IPS DF 6.9 (cell line): ENCODE measurements at regions not wholly inside any gene's neighbourhood (a gene's known extent, or its start where the extent isn't known, plus 50 kb on each side); places are given as distances from the start of the nearest gene placed in this dataset.
"Not testable (repeated sequence)": the region's sequence is repeated elsewhere in the genome, so short reads cannot be mapped to it uniquely, and the experiment has no call there.

Source experiments
- DNase-seq: peaks from one replicate; pipeline ENCODE4 v3.0.0-alpha.2; 2013; ENCODE audit warnings: low read depth, low spot score
- H3K27ac ChIP-seq: one replicate; pipeline ENCODE4 v1.5.1; 2013; ENCODE audit warnings: low read length, control low read depth
- H3K27me3 ChIP-seq: 2 replicates; pipeline ENCODE4 v1.6.1; 2013; ENCODE audit warnings: mild to moderate bottlenecking, low read length; ENCODE audit not compliant: control insufficient read depth, insufficient read depth
- H3K36me3 ChIP-seq: 2 replicates; pipeline ENCODE4 v1.6.1; 2013; ENCODE audit warnings: low read length; ENCODE audit not compliant: control insufficient read depth, insufficient read depth
- H3K4me1 ChIP-seq: 2 replicates; pipeline ENCODE4 v1.6.1; 2013; ENCODE audit warnings: low read length; ENCODE audit not compliant: control insufficient read depth, insufficient read depth
- H3K4me3 ChIP-seq: 2 replicates; pipeline ENCODE4 v1.5.1; 2013; ENCODE audit warnings: mild to moderate bottlenecking, low read length
- H3K9me3 ChIP-seq: 2 replicates; pipeline ENCODE4 v1.6.1; 2013; ENCODE audit warnings: low read length, inconsistent platforms; ENCODE audit not compliant: control insufficient read depth, insufficient read depth
- WGBS: extraction: QIAGEN DNeasy Blood & Tissue Kit; methylation state at CpG from one replicate; pipeline ENCODE4 v1.1.7; 2013; ENCODE audit warnings: mixed read lengths, missing lambda C conversion rate; ENCODE audit not compliant: insufficient read length, insufficient coverage; 5-methylcytosine and 5-hydroxymethylcytosine counted together

DNA sequence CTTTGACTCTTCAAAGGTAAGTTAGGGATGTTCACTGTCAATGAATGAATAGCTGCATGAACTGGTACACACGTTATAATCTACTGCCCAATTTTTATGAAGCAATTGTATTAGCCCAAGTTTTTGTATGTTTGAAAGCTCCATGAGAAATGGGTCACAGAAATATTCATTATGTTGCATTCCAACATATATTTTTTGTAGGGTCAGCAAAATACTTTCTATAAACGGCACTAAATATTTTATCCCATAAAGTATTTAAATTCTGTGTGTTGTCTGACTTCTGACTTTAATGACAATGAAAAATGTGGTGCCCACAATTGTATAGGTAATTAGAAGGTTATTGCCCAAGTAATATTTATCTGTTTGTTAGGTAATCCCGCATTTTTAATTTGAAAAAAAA, 466.0 kb downstream of the FAT4 start:
- H3K4me1 ChIP-seq = no peaks in the 10 kb centered on the region
- no CpG with 5 or more reads among the region's 3 CpGs for WGBS
- no peak overlapping the region for H3K27ac ChIP-seq
- no peak overlapping the region for H3K4me3 ChIP-seq
- H3K36me3 ChIP-seq = no peaks in the 10 kb centered on the region
- H3K27me3 ChIP-seq = no peaks in the 10 kb centered on the region
- no peaks in the 10 kb centered on the region for H3K9me3 ChIP-seq
- DNase-seq = no peak

DNA sequence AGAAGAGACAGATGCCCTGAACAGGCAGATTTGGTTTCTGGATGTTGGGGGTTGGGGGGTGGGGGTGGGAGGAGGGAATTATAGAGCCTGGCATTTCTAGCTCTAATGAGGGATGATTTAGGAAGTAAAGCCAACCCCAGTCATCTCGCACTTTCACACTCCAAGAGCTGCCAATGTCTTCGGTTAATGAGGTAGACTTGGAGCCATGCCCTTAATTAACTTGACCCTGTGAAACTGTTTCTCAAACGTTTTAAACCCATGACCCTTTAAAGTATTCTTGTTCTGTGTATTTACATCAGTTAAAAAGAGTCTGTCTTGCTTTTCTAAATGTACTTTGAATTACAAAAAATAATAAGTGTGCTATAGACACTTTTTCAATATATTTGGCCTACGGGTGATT, 466.9 kb downstream of the FAT4 start:
- no peaks in the 10 kb centered on the region for H3K9me3 ChIP-seq
- DNase-seq = no peak
- no peaks in the 10 kb centered on the region for H3K4me1 ChIP-seq
- no peak overlapping the region for H3K4me3 ChIP-seq
- no peak overlapping the region for H3K27ac ChIP-seq
- no peaks in the 10 kb centered on the region for H3K36me3 ChIP-seq
- no peaks in the 10 kb centered on the region for H3K27me3 ChIP-seq
- WGBS = no CpG with 5 or more reads among the region's 4 CpGs

GRCh38 chr4:125784741-125785140, 470.0 kb downstream of the FAT4 start:
- no peaks in the 10 kb centered on the region for H3K4me1 ChIP-seq
- H3K27me3 ChIP-seq = no peaks in the 10 kb centered on the region
- no peaks in the 10 kb centered on the region for H3K36me3 ChIP-seq
- H3K27ac ChIP-seq = no peak overlapping the region
- H3K4me3 ChIP-seq = no peak overlapping the region
- no peaks in the 10 kb centered on the region for H3K9me3 ChIP-seq
- DNase-seq = no peak

DNA sequence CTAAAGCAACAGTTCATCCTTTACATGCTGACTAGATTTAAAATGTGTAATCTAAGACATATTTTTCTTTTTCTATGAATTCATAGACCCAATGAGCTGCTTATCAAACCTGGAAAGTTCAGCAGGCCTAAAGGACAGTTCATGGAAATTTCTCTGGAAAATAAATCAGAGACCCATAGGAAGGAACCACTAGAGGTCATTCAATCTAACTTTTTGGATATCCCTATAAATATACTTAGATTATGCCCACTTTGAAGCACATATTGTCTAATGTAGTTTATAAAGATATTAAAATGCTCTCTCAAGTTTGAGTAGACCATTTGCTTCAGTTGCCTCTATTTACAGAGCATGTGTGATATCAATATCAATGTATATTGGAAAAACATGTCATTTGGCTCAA, 473.0 kb downstream of the FAT4 start:
- DNase-seq = no peak

GRCh38 chr4:125789023-125789422, 474.3 kb downstream of the FAT4 start:
- H3K4me3 ChIP-seq = no peak overlapping the region
- H3K9me3 ChIP-seq = no peaks in the 10 kb centered on the region
- no peaks in the 10 kb centered on the region for H3K27me3 ChIP-seq
- 0 out of 2 replicates have a peak, but pooled peaks cover 1% of the 10 kb centered on the region for H3K4me1 ChIP-seq
- H3K27ac ChIP-seq = no peak overlapping the region
- no peaks in the 10 kb centered on the region for H3K36me3 ChIP-seq
- no peak for DNase-seq

More for the DNA sequence above, 473.0 kb downstream of the FAT4 start:
- Histone ChIP-seq H3K27ac (no peak overlapping the region), H3K36me3 (no peaks in the 10 kb centered on the region), H3K9me3 (no peaks in the 10 kb centered on the region), H3K4me1 (0 out of 2 replicates have a peak, but pooled peaks cover 1% of the 10 kb centered on the region), H3K4me3 (no peak overlapping the region), H3K27me3 (no peaks in the 10 kb centered on the region)

DNA sequence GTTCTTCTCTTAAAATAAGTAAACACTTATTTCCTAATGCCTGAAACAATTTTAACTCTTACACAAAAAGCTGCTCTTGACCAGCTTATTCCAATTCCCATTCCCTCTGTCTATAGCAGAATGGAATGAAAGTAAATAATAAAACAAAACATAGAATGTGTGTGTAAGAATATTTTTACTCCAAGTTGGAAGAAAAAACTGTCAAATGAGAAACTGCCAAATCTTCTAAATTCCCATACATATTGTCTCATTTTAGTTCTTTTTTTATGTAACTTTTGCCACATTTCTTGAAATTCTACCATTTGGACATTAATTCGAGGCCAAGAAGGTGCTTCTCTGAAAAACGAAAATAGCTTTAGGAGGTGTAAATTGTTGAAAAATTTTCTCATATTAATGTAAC, 477.1 kb downstream of the FAT4 start:
- Histone ChIP-seq H3K4me1 (0 out of 2 replicates have a peak, but pooled peaks cover 1% of the 10 kb centered on the region), H3K36me3 (no peaks in the 10 kb centered on the region), H3K27ac (no peak overlapping the region), H3K4me3 (no peak overlapping the region), H3K9me3 (no peaks in the 10 kb centered on the region), H3K27me3 (no peaks in the 10 kb centered on the region)
- WGBS = no CpG with 5 or more reads among the region's 2 CpGs
- no peak for DNase-seq

DNA sequence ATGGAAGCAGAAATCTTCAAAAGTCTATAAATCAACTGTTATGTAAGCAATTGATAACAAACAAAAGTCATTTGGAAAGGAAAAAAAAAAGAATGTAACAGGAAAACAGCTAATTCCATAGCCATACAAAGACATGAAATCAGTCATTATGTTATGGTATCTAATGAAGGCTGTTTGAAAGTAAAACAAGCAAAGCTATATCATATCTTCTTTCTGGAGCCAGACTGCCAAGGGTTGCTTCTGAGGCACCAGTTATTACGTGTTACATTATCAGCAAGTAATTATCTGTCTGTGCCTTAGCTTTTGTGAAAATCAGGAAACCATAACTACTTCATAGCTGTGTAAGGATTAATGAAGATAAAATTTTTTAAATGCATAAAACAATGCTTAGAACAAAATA, 480.2 kb downstream of the FAT4 start:
- H3K9me3 ChIP-seq = no peaks in the 10 kb centered on the region
- no CpG with 5 or more reads among the region's 1 CpG for WGBS
- 0 out of 2 replicates have a peak, but pooled peaks cover 1% of the 10 kb centered on the region for H3K4me1 ChIP-seq
- no peak for DNase-seq
- H3K27ac ChIP-seq = no peak overlapping the region
- H3K36me3 ChIP-seq = no peaks in the 10 kb centered on the region
- H3K27me3 ChIP-seq = no peaks in the 10 kb centered on the region
- H3K4me3 ChIP-seq = no peak overlapping the region

DNA sequence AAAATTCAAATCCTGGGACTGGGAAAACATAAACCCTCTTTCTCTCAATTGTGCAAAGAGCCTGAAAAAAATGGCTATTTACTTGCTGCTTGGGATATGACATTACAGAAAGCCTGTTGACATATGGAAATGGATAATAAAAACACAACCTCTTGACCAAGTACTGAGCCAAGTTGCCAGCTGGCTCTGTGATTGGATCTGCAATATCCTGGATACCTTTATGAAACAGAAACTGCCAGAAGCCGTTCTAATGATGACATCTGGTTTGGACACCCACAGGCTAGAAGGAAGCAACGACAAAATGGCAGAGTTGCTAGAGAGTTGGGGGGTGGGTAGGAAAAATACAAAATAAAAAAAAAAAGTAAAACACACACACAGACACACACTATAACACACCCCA, 481.4 kb downstream of the FAT4 start:
- Histone ChIP-seq H3K9me3 (no peaks in the 10 kb centered on the region), H3K36me3 (no peaks in the 10 kb centered on the region), H3K4me1 (0 out of 2 replicates have a peak, but pooled peaks cover 1% of the 10 kb centered on the region), H3K27me3 (no peaks in the 10 kb centered on the region), H3K27ac (no peak overlapping the region), H3K4me3 (no peak overlapping the region)
- no CpG with 5 or more reads among the region's 2 CpGs for WGBS
- DNase-seq = no peak

DNA sequence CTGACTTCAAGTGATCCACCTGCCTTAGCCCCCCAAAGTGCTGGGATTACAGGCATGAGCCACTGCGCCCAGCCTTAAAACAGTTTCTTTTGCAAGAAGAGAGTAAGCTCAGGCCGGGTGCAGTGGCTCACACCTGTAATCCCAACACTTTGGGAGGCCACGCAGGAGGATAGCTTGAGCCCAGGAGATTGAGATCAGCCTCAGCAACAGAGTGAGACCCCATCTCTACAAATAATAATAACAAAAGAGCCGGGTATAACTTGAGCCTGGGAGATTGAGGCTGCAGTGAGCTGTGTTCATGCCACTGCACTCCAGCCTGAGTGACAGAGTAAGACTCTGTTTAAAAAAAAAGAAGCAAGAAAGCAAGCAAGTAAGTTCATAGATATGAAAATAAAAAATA, 482.9 kb downstream of the FAT4 start:
- DNase-seq, H3K4me3 ChIP-seq, H3K36me3 ChIP-seq, H3K9me3 ChIP-seq, H3K27me3 ChIP-seq, H3K27ac ChIP-seq, H3K4me1 ChIP-seq: not testable (repeated sequence)
- no CpG with 5 or more reads among the region's 4 CpGs for WGBS

DNA sequence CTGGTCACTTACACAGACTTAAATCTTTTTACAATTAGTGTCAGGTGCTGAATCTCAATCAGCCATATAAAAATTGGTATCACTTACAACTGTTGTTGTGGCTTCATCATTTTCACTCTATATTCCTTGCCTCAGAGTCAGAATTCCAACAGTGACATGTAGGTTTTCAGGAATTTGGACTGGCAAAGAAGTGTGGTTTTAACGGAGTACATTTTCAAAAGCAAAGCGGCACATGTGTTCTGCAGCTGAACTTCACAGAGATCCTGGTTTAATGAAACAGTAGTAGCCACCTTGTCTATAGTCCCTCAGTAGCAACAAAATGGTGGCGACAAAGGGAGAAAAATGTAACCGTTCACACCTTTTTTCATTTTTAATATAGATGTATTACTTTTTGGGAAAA, 486.6 kb downstream of the FAT4 start:
- Histone ChIP-seq H3K27me3 (no peaks in the 10 kb centered on the region), H3K27ac (no peak overlapping the region), H3K9me3 (no peaks in the 10 kb centered on the region), H3K4me3 (no peak overlapping the region), H3K36me3 (no peaks in the 10 kb centered on the region), H3K4me1 (no peaks in the 10 kb centered on the region)
- no CpG with 5 or more reads among the region's 4 CpGs for WGBS
- no peak for DNase-seq

DNA sequence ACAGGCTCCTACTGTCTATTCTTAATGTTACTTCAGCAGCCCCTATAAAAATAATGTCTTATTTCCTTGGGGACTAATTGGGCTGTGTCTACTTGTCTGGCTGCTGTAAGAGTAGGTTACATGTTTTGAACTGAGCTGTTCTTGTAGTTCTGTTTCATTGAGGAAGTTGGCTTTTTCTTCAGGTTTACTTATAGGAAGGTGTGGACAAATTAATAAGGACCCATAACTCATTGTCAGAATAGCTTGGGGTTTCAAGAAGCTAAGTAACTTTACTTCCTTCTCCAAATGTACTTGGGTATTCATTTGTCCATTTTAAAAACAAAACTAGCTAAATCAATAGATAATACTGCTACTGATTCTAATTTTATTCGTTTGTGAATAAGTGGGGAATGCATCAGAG, 487.2 kb downstream of the FAT4 start:
- Histone ChIP-seq H3K4me3 (no peak overlapping the region), H3K4me1 (no peaks in the 10 kb centered on the region), H3K27ac (no peak overlapping the region), H3K27me3 (no peaks in the 10 kb centered on the region), H3K9me3 (no peaks in the 10 kb centered on the region), H3K36me3 (no peaks in the 10 kb centered on the region)
- WGBS = no CpG with 5 or more reads among the region's 1 CpG
- DNase-seq = no peak
